HG02981 (cell line): ENCODE measurements at regions not wholly inside any gene's neighbourhood (a gene's known extent, or its start where the extent isn't known, plus 50 kb on each side); places are given as distances from the start of the nearest gene placed in this dataset.

Experiments
- ATAC-seq: cut with Tn5 transposase; IDR thresholded peaks from one replicate; pipeline ENCODE4 v1.9.1; 2021; ENCODE audit warnings: mild to moderate bottlenecking, moderate library complexity; ENCODE audit not compliant: unreplicated experiment

- ATAC-seq = no peak
These were observed 468.7 kb downstream of the RPS24 start for GRCh38 chr10:78502210-78502936.

GRCh38 chr10:78504181-78504580, 470.5 kb downstream of the RPS24 start:
- no peak for ATAC-seq

GRCh38 chr10:78505657-78506056, 472.0 kb downstream of the RPS24 start:
- no peak for ATAC-seq

GRCh38 chr10:78506614-78507013, 473.0 kb downstream of the RPS24 start:
- no peak for ATAC-seq

- no peak for ATAC-seq
These were observed 474.0 kb downstream of the RPS24 start for GRCh38 chr10:78507510-78508160.

- no peak for ATAC-seq
These were observed 475.5 kb downstream of the RPS24 start for GRCh38 chr10:78508955-78509748.

- ATAC-seq = no peak
These were observed 477.1 kb downstream of the RPS24 start for GRCh38 chr10:78510566-78511323.

GRCh38 chr10:78511324-78512204, 477.9 kb downstream of the RPS24 start:
- no peak for ATAC-seq

- ATAC-seq = no peak
These were observed 478.5 kb downstream of the RPS24 start for GRCh38 chr10:78512205-78512550.

- ATAC-seq = no peak
These were observed 479.7 kb downstream of the RPS24 start for GRCh38 chr10:78513330-78513729.

GRCh38 chr10:78513986-78514385, 480.3 kb downstream of the RPS24 start:
- no peak for ATAC-seq

- no peak for ATAC-seq
These were observed 480.8 kb downstream of the RPS24 start for GRCh38 chr10:78514459-78514858.

GRCh38 chr10:78515038-78515872, 481.6 kb downstream of the RPS24 start:
- ATAC-seq = no peak

GRCh38 chr10:78515873-78516153, 482.1 kb downstream of the RPS24 start:
- no peak for ATAC-seq

- no peak for ATAC-seq
These were observed 482.6 kb downstream of the RPS24 start for GRCh38 chr10:78516236-78516635.

GRCh38 chr10:78516756-78517155, 483.1 kb downstream of the RPS24 start:
- ATAC-seq = no peak

GRCh38 chr10:78518224-78518623, 484.6 kb downstream of the RPS24 start:
- no peak for ATAC-seq

- ATAC-seq = no peak
These were observed 487.2 kb downstream of the RPS24 start for GRCh38 chr10:78520737-78521430.

- no peak for ATAC-seq
These were observed 489.8 kb downstream of the RPS24 start for GRCh38 chr10:78523453-78523852.
